Neural progenitor cell (in vitro differentiated cells): ENCODE measurements at regions not wholly inside any gene's neighbourhood (a gene's known extent, or its start where the extent isn't known, plus 50 kb on each side); places are given as distances from the start of the nearest gene placed in this dataset.
A peak's percentile ranks its signal among the peaks of the same experiment; 100 is the strongest.

Experiments
- DNase-seq: peaks from one replicate; pipeline ENCODE4 v3.0.0-alpha.2; 2016; ENCODE audit warnings: low spot score
- H2AFZ ChIP-seq: fragments of 200-600 bp; sonication (generic); replicated peaks from 2 replicates; pipeline ENCODE4 v1.6.1; 2016; ENCODE audit warnings: antibody characterized with exemption
- H3F3A ChIP-seq: fragments of 200-600 bp; sonication (generic); 2 replicates; pipeline ENCODE4 v1.6.1; 2016; ENCODE audit warnings: antibody characterized with exemption, low read depth
- H3K27ac ChIP-seq: fragments of 200-600 bp; sonication (generic); 2 replicates; pipeline ENCODE4 v1.5.1; 2016; ENCODE audit warnings: mild to moderate bottlenecking
- H3K27me3 ChIP-seq: fragments of 200-600 bp; sonication (generic); 2 replicates; pipeline ENCODE4 v1.6.1; 2016; ENCODE audit warnings: mild to moderate bottlenecking, moderate library complexity
- H3K36me3 ChIP-seq: fragments of 200-600 bp; sonication (generic); 2 replicates; pipeline ENCODE4 v1.5.1; 2016
- H3K4me1 ChIP-seq: fragments of 200-600 bp; sonication (generic); 2 replicates; pipeline ENCODE4 v1.6.1; 2016; ENCODE audit warnings: mixed run types
- H3K4me2 ChIP-seq: fragments of 200-600 bp; sonication (generic); 2 replicates; pipeline ENCODE4 v1.6.1; 2016
- H3K4me3 ChIP-seq: fragments of 200-600 bp; sonication (generic); 2 replicates; pipeline ENCODE4 v1.5.1; 2016
- H3K79me2 ChIP-seq: fragments of 200-600 bp; sonication (generic); 2 replicates; pipeline ENCODE4 v1.6.1; 2016; ENCODE audit warnings: low read depth
- H3K9ac ChIP-seq: fragments of 200-600 bp; sonication (generic); 2 replicates; pipeline ENCODE4 v1.6.1; 2016
- H3K9me3 ChIP-seq: fragments of 200-600 bp; sonication (generic); 2 replicates; pipeline ENCODE4 v1.5.1; 2016; ENCODE audit warnings: low read depth
- H4K20me1 ChIP-seq: fragments of 200-600 bp; sonication (generic); 2 replicates; pipeline ENCODE4 v1.6.1; 2016; ENCODE audit warnings: low read depth
- H3K27ac Mint-ChIP-seq: 3 replicates; pipeline ENCODE4 v1.8.0; 2021; ENCODE audit warnings: mixed read lengths
- H3K27me3 Mint-ChIP-seq: 2 replicates; pipeline ENCODE4 v1.8.0; 2022; ENCODE audit warnings: low read depth, mild to moderate bottlenecking, inconsistent platforms, moderate library complexity, mixed read lengths; ENCODE audit not compliant: insufficient read depth
- H3K36me3 Mint-ChIP-seq: 3 replicates; pipeline ENCODE4 v1.8.0; 2021; ENCODE audit warnings: mixed read lengths
- H3K4me1 Mint-ChIP-seq: 3 replicates; pipeline ENCODE4 v1.8.0; 2021; ENCODE audit warnings: mixed read lengths
- H3K4me3 Mint-ChIP-seq: 3 replicates; pipeline ENCODE4 v1.8.0; 2021; ENCODE audit warnings: mild to moderate bottlenecking, moderate library complexity, mixed read lengths
- H3K9me3 Mint-ChIP-seq: 3 replicates; pipeline ENCODE4 v1.8.0; 2020; ENCODE audit warnings: mixed read lengths
- CTCF ChIP-seq: fragments of 200-600 bp; sonication (generic); IDR thresholded peaks from 2 replicates; pipeline ENCODE4 v1.5.1; 2017; ENCODE audit warnings: antibody characterized with exemption, mild to moderate bottlenecking
- EZH2 ChIP-seq: fragments of 200-600 bp; sonication (generic); IDR thresholded peaks from 2 replicates; pipeline ENCODE4 v1.6.1; 2017; ENCODE audit warnings: antibody characterized with exemption, mild to moderate bottlenecking, moderate library complexity
- EZH2phosphoT487 ChIP-seq: fragments of 200-600 bp; sonication (generic); IDR thresholded peaks from 2 replicates; pipeline ENCODE4 v1.6.1; 2017; ENCODE audit warnings: antibody characterized with exemption

GRCh38 chr4:18390655-18391353 is 369.2 kb upstream of the LCORL start:
- Mint-ChIP-seq H3K27me3 (peaks cover 2% of the 10 kb centered on the region), H3K9me3 (peaks cover 2% of the 10 kb centered on the region), H3K27ac (peak overlapping the region; percentile 6), H3K4me3 (no peak overlapping the region), H3K36me3 (no peaks in the 10 kb centered on the region), H3K4me1 (peaks cover 32% of the 10 kb centered on the region)
- no peak overlapping the region for H3K4me3 ChIP-seq
- no peaks in the 10 kb centered on the region for H4K20me1 ChIP-seq
- no peaks in the 10 kb centered on the region for H3K79me2 ChIP-seq
- H3F3A ChIP-seq: no peaks in the 10 kb centered on the region
- no peaks in the 10 kb centered on the region for H3K9me3 ChIP-seq
- peak overlapping the region; percentile 11 for H2AFZ ChIP-seq
- H3K9ac ChIP-seq: no peak overlapping the region
- H3K4me1 ChIP-seq: no peaks in the 10 kb centered on the region
- no peak for DNase-seq
- no peaks in the 10 kb centered on the region for H3K36me3 ChIP-seq
- H3K27me3 ChIP-seq: no peaks in the 10 kb centered on the region
- TF ChIP-seq EZH2 (no peak), CTCF (no peak), EZH2phosphoT487 (no peak)
- H3K27ac ChIP-seq: no peak overlapping the region
- no peak overlapping the region for H3K4me2 ChIP-seq

- Histone ChIP-seq H3K4me3 (no peak overlapping the region), H3K4me1 (no peaks in the 10 kb centered on the region), H3F3A (no peaks in the 10 kb centered on the region), H3K9ac (no peak overlapping the region), H3K9me3 (peaks cover 9% of the 10 kb centered on the region), H3K79me2 (no peaks in the 10 kb centered on the region), H2AFZ (no peak overlapping the region), H3K4me2 (no peak overlapping the region), H4K20me1 (no peaks in the 10 kb centered on the region), H3K27ac (no peak overlapping the region), H3K27me3 (no peaks in the 10 kb centered on the region), H3K36me3 (no peaks in the 10 kb centered on the region)
- DNase-seq: no peak
- Mint-ChIP-seq H3K36me3 (no peaks in the 10 kb centered on the region), H3K27me3 (no peaks in the 10 kb centered on the region), H3K4me3 (no peak overlapping the region), H3K4me1 (peaks cover 32% of the 10 kb centered on the region), H3K9me3 (peaks cover 6% of the 10 kb centered on the region), H3K27ac (no peak overlapping the region)
- TF ChIP-seq EZH2: no peak
- TF ChIP-seq EZH2phosphoT487: no peak
Measured at GRCh38 chr4:18389115-18389514, 367.6 kb upstream of the LCORL start.

GRCh38 chr4:18388039-18388438 is 366.5 kb upstream of the LCORL start:
- Mint-ChIP-seq H3K36me3 (no peaks in the 10 kb centered on the region), H3K4me1 (peaks cover 32% of the 10 kb centered on the region), H3K27ac (peak overlapping the region; percentile 38), H3K9me3 (peaks cover 9% of the 10 kb centered on the region), H3K27me3 (no peaks in the 10 kb centered on the region), H3K4me3 (no peak overlapping the region)
- no peak for TF ChIP-seq EZH2phosphoT487
- no peak for TF ChIP-seq CTCF
- TF ChIP-seq EZH2: no peak
- H3K4me3 ChIP-seq: no peak overlapping the region
- no peaks in the 10 kb centered on the region for H3F3A ChIP-seq
- H3K4me1 ChIP-seq: no peaks in the 10 kb centered on the region
- no peak overlapping the region for H3K27ac ChIP-seq
- H3K27me3 ChIP-seq: no peaks in the 10 kb centered on the region
- no peak overlapping the region for H2AFZ ChIP-seq
- peaks cover 9% of the 10 kb centered on the region for H3K9me3 ChIP-seq
- no peak overlapping the region for H3K9ac ChIP-seq
- no peak for DNase-seq
- H3K4me2 ChIP-seq: no peak overlapping the region
- H4K20me1 ChIP-seq: no peaks in the 10 kb centered on the region
- no peaks in the 10 kb centered on the region for H3K36me3 ChIP-seq
- H3K79me2 ChIP-seq: no peaks in the 10 kb centered on the region

GRCh38 chr4:18381186-18381585 is 359.6 kb upstream of the LCORL start:
- no peaks in the 10 kb centered on the region for H3F3A ChIP-seq
- peaks cover 9% of the 10 kb centered on the region for H3K9me3 ChIP-seq
- TF ChIP-seq EZH2 (no peak), CTCF (no peak), EZH2phosphoT487 (no peak)
- H4K20me1 ChIP-seq: no peaks in the 10 kb centered on the region
- Mint-ChIP-seq H3K4me1 (peaks cover 2% of the 10 kb centered on the region), H3K9me3 (peaks cover 7% of the 10 kb centered on the region), H3K36me3 (no peaks in the 10 kb centered on the region), H3K4me3 (no peak overlapping the region), H3K27ac (no peak overlapping the region), H3K27me3 (no peaks in the 10 kb centered on the region)
- no peaks in the 10 kb centered on the region for H3K79me2 ChIP-seq
- no peaks in the 10 kb centered on the region for H3K36me3 ChIP-seq
- no peak overlapping the region for H3K27ac ChIP-seq
- H3K9ac ChIP-seq: no peak overlapping the region
- peaks cover 6% of the 10 kb centered on the region for H3K4me1 ChIP-seq
- H3K27me3 ChIP-seq: no peaks in the 10 kb centered on the region
- DNase-seq: no peak
- H3K4me3 ChIP-seq: no peak overlapping the region
- H3K4me2 ChIP-seq: no peak overlapping the region
- no peak overlapping the region for H2AFZ ChIP-seq
